Right ventricle myocardium superior (tissue), 1 donor: ENCODE measurements at regions not wholly inside any gene's neighbourhood (a gene's known extent, or its start where the extent isn't known, plus 50 kb on each side); places are given as distances from the start of the nearest gene placed in this dataset.

Experiments
- ATAC-seq: fragments of 200-7000 bp; cut with Tn5 transposase; one replicate; pipeline ENCODE4 v1.9.1; 2020; ENCODE audit warnings: mild to moderate bottlenecking; ENCODE audit not compliant: poor library complexity
- DNase-seq: peaks from one replicate; pipeline ENCODE4 v3.0.0-alpha.2; 2020
- intact Hi-C: fragments of 100-400 bp; cut with DNase I; formaldehyde crosslinking; loops from one replicate; pipeline ENCODE4 v1.11.2; 2022
- donor health status: DM: no; HTN: yes; CAD: no; lungs with severe emphysema.

GRCh38 chr16:72429671-72430081 is 257.7 kb upstream of the PMFBP1 start:
- intact Hi-C loops: no loop called here
- ATAC-seq (no peak), DNase-seq (no peak)

GRCh38 chr16:72428681-72429376 is 256.9 kb upstream of the PMFBP1 start:
- ATAC-seq: no peak
- no peak for DNase-seq
- intact Hi-C loops: no loop called here

GRCh38 chr16:72427783-72428331 is 255.9 kb upstream of the PMFBP1 start:
- intact Hi-C loops: no loop called here
- ATAC-seq (no peak), DNase-seq (no peak)

DNA sequence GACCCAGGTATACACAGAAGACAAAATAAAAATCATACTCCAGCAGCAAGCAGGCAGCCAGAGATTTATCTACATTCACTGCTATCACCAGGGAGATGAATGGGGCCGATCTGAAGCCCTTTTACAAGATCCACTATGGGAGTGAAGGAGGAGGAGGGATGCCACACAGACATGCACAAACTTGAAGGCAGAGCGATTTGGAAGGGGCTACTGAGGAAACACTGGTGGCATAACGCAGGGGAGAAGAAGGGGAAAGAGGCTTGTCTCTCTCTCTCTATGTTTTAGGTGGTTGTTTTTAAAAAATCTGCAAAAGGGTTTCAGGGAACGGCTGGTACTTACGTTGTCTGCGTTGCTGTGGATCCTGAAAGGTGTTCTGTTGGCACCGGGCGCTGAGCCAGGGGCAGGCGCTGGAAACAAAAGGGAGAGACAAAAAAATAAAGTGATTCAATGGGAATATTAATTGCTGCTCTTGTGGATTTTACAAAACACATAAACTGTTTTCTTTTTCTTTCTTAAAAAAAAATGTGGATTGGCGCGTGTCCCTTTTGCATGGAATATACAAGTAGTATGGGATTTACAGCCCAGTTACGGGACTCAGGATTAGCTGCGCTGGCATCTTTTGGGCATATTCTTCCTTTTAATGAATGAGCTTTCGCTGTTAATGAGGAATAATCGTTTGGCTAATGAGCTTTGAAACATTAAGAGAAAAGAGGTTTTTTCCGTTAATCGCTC is 255.3 kb upstream of the PMFBP1 start:
- DNase-seq (no peak), ATAC-seq (no peak)
- intact Hi-C loops: no loop called here

- intact Hi-C loops: no loop called here
- ATAC-seq (no peak), DNase-seq (no peak)
Observed at GRCh38 chr16:72426386-72426785, 254.4 kb upstream of the PMFBP1 start.

GRCh38 chr16:72425571-72426341 is 253.8 kb upstream of the PMFBP1 start:
- intact Hi-C loops: no loop called here
- DNase-seq (no peak), ATAC-seq (no peak)

DNA sequence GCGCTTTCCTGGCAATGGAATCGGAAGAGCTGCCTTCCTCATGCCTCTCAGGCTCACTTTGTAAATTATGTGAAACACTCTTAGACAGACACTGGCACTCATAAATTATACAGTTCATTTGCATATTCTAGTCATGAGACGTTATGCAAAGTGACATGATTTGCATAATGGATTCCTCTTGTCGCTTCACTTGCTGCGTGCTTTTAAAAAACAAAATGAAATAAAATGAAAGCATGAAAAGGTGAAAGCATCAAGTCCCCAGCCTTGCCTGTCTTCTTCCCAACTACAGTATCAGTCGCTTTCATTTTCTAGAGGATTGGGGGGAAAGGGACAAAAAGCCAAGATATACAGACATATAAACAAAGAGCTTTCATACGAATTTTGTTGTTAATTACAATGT is 252.8 kb upstream of the PMFBP1 start:
- ATAC-seq (no peak), DNase-seq (no peak)
- intact Hi-C loops: no loop called here

DNA sequence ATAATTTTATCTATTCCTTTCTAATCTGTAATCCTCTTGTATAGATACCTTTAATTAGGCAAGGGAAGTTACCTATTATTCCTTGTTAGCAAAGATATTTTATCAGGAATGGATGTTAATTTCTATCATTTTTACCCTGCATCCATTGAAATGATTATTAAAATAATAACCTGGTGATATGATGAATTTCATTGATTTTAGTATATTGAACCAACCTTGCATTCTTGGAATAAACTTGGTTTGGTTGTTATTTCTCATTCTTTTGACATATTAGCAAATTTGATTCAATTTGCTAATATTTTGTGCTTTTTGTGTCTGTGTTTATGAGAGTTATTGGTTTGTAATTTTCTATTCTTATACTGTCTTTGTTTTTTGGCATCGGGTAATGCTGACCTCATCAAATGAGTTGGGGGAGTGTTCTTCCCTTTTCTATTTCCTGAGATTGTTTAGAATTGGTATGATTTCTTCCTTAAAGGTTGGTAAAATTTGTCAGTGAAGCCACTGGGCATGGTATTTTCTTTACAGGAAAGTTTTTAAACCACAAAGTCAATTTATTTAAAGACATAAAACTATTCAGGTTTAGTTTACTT is 250.4 kb upstream of the PMFBP1 start:
- DNase-seq: no peak
- no peak for ATAC-seq
- intact Hi-C loops: no loop called here

DNA sequence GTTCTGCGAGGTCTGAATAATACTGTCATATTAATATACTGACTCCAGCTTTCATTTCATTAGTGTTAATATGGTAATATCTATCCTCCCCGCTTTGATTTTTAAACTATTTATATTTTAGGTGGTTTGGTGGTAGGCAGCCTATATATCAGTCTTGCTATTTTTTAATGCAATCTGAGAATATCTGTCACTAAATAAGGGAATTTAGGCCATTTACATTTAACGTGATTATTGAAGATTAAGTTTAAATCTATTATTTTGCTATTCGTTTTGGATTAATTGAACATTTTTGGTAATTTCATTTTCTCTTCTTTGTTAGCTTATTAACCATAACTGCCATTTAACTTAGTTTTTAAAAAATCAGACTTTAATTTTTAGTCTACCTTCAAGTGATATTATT is 247.7 kb upstream of the PMFBP1 start:
- ATAC-seq (no peak), DNase-seq (no peak)
- intact Hi-C loops: no loop called here

- no peak for ATAC-seq
- intact Hi-C loops: no loop called here
- DNase-seq: no peak
Observed at GRCh38 chr16:72415379-72415778, 243.4 kb upstream of the PMFBP1 start.

DNA sequence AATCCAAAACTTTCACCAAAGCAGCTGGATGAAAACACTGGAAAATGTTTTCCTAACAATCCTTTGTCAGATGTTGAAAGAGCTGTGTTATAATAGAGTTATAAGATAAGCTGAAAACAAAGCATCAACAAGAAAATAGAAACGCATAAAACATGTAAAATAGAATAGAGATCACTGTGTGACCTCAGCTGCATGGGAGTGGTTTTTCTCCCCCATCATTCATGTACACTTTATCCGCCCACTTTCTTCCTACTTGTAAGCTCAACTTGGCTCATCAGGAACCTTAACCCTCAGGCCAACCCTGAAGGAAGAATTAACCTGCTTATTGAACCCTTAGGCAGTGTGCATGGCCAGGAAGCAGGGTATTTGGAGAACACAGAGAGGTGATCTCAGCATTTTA is 238.5 kb upstream of the PMFBP1 start:
- intact Hi-C loops: no loop called here
- ATAC-seq (no peak), DNase-seq (no peak)

GRCh38 chr16:72409423-72409822 is 237.5 kb upstream of the PMFBP1 start:
- ATAC-seq: no peak

GRCh38 chr16:72406390-72406789 is 234.4 kb upstream of the PMFBP1 start:
- ATAC-seq: no peak
- no peak for DNase-seq
- intact Hi-C loops: loop anchor here (10.0 kb wide), 1 partner anchor 1468 kb away; no protein-coding TSS in a partner anchor

More at GRCh38 chr16:72409423-72409822, 237.5 kb upstream of the PMFBP1 start:
- intact Hi-C loops: loop anchor here (10.0 kb wide), 1 partner anchor 1465 kb away; no protein-coding TSS in a partner anchor
- no peak for DNase-seq

DNA sequence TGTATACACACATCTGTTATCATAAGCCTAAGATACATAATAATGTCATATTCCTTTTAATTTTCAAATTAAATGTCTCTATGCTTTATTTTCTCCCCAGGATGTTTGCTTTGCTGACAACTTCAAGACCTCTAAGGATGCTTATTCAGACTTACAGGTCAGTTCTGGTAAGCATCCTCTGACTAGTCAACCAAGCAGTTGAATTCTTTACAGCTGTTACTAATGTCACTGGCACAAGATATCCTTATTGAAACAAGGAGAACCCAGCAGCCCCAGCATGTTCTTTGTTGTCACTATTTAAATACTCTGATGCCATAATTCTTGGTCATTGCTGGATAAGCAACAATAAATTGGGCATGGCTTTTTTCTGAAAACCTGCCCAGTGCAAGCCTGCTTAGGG is 232.3 kb upstream of the PMFBP1 start:
- intact Hi-C loops: loop anchor here (10.0 kb wide), 1 partner anchor 1471 kb away; no protein-coding TSS in a partner anchor

GRCh38 chr16:72401084-72401361 is 229.1 kb upstream of the PMFBP1 start:
- ATAC-seq (no peak), DNase-seq (no peak)
- intact Hi-C loops: loop anchor here (10.0 kb wide), 1 partner anchor 1474 kb away; no protein-coding TSS in a partner anchor

More for the DNA sequence above, 232.3 kb upstream of the PMFBP1 start:
- DNase-seq (no peak), ATAC-seq (no peak)

- intact Hi-C loops: loop anchor here (10.0 kb wide), 1 partner anchor 1474 kb away; no protein-coding TSS in a partner anchor
- ATAC-seq (no peak), DNase-seq (no peak)
Observed at GRCh38 chr16:72400257-72401083, 228.5 kb upstream of the PMFBP1 start.

DNA sequence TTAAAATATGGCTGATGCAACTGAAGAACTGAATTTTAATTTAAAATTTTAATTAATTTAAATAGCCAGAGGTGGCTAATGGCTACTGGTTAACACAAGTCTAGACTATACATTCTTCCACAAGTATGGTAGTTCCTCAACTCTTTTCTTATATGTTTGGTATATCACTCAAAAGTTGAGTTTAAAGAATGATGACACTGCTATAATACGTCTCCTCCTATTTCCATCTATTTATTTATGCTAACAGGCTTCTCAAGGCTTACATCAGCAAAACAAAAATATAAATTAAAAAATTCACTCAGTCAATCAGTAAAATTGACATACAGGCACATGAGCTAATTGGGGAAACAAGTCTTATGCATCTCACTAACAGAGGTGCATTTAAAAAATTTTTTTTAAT is 227.9 kb upstream of the PMFBP1 start:
- no peak for ATAC-seq
- intact Hi-C loops: loop anchor here (10.0 kb wide), 1 partner anchor 1475 kb away; no protein-coding TSS in a partner anchor
- DNase-seq: no peak

- ATAC-seq: no peak
- no peak for DNase-seq
- intact Hi-C loops: no loop called here
Observed at GRCh38 chr16:72397876-72398275, 225.9 kb upstream of the PMFBP1 start.
